ENCODE measurements at regions not wholly inside any gene's neighbourhood (a gene's known extent, or its start where the extent isn't known, plus 50 kb on each side); places are given as distances from the start of the nearest gene placed in this dataset.

DNA sequence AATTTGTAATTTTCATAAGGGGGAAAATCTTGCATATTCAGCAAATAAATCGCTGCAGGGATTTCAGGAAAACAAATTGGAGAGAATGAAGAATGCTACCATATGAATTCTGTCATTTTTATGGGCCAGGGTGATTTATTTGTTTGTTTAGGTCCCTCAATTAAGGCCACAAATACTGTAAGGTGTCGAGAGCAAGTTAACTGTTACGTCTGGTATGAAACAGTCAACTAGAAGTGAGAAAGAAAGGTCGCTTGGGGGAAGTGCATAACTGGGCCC is 166.9 kb upstream of the TSHZ2 start:
- TF ChIP-seq CTCF (IDR thresholded peaks at IDR 0.05) = no peak
- TF ChIP-seq POLR2AphosphoS5 (IDR thresholded peaks at IDR 0.05; ENCODE audit: low read depth, low read length) = no peak
- no peak for TF ChIP-seq REST (IDR thresholded peaks at IDR 0.05; ENCODE audit: insufficient read depth in 1 of 2, low read depth in 2 of 2, low read length in 1 of 2)
- no peak for TF ChIP-seq SIN3A (IDR thresholded peaks at IDR 0.05; ENCODE audit: borderline replicate concordance, insufficient read depth, low read depth, low read length)
- TF ChIP-seq TCF7L2 (IDR thresholded peaks at IDR 0.05; ENCODE audit: low read depth, low read length) = no peak
